Lower lobe of right lung (tissue), 2 donors: ENCODE measurements at regions not wholly inside any gene's neighbourhood (a gene's known extent, or its start where the extent isn't known, plus 50 kb on each side); places are given as distances from the start of the nearest gene placed in this dataset.
A peak's percentile ranks its signal among the peaks of the same experiment; 100 is the strongest.
"Not testable (repeated sequence)": the region's sequence is repeated elsewhere in the genome, so short reads cannot be mapped to it uniquely, and the experiment has no call there.

Source experiments
- ATAC-seq, 2 donors: fragments of 200-7000 bp; cut with Tn5 transposase; one replicate each; pipeline ENCODE4 v1.9.1; 2020 to 2022; ENCODE audit warnings: mild to moderate bottlenecking in 2 of 2, moderate library complexity in 2 of 2
- DNase-seq: peaks from one replicate; pipeline ENCODE4 v3.0.0-alpha.2; 2020
- H3K27ac ChIP-seq: fragments of 200-600 bp; one replicate; pipeline ENCODE4 v1.8.0; 2022
- H3K27me3 ChIP-seq: fragments of 200-600 bp; one replicate; pipeline ENCODE4 v1.8.0; 2022; ENCODE audit warnings: low read depth
- H3K36me3 ChIP-seq: fragments of 200-600 bp; one replicate; pipeline ENCODE4 v1.8.0; 2022; ENCODE audit warnings: mild to moderate bottlenecking
- H3K4me1 ChIP-seq: fragments of 200-600 bp; one replicate; pipeline ENCODE4 v1.8.0; 2022
- H3K4me3 ChIP-seq: fragments of 200-600 bp; one replicate; pipeline ENCODE4 v1.8.0; 2022; ENCODE audit warnings: mild to moderate bottlenecking
- H3K9me3 ChIP-seq: fragments of 200-600 bp; one replicate; pipeline ENCODE4 v1.8.0; 2022
- intact Hi-C: fragments of 100-400 bp; cut with DNase I; formaldehyde crosslinking; loops from one replicate; pipeline ENCODE4 v1.11.0; 2022
- TF ChIP-seq, protein P1 (sequence below): fragments of 200-600 bp; IDR thresholded peaks from one replicate; pipeline ENCODE4 v1.8.0; 2022; ENCODE audit warnings: antibody characterized with exemption, mild to moderate bottlenecking
- donor health status: DM: no; HTN: yes; CAD: no; lungs with severe emphysema.

DNA sequence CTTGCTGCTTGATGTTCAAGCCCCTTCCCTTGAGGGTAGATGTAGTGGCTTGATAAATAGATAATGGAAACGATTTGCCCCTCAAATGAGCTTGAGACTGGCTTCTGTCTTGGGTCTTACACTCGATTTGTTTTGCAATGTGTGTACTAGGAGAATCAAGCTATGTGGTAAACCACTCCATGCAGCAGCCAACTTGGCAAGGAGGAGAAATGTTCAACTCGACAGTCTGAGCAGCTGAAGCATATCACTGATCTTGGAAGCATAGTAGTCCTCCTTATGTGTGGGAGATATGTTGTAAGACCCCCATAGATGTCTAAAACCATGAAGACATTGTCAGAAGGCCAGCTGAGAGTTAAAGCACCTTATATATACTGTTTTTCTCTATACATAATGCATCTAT lies 125.3 kb downstream of the CCNG2 start:
- Histone ChIP-seq H3K9me3 (no peaks in the 10 kb centered on the region), H3K27ac (no peak overlapping the region), H3K4me1 (no peaks in the 10 kb centered on the region), H3K36me3 (no peaks in the 10 kb centered on the region), H3K4me3 (no peak overlapping the region), H3K27me3 (no peaks in the 10 kb centered on the region)
- intact Hi-C loops: no loop called here
- TF ChIP-seq, protein P1, sequence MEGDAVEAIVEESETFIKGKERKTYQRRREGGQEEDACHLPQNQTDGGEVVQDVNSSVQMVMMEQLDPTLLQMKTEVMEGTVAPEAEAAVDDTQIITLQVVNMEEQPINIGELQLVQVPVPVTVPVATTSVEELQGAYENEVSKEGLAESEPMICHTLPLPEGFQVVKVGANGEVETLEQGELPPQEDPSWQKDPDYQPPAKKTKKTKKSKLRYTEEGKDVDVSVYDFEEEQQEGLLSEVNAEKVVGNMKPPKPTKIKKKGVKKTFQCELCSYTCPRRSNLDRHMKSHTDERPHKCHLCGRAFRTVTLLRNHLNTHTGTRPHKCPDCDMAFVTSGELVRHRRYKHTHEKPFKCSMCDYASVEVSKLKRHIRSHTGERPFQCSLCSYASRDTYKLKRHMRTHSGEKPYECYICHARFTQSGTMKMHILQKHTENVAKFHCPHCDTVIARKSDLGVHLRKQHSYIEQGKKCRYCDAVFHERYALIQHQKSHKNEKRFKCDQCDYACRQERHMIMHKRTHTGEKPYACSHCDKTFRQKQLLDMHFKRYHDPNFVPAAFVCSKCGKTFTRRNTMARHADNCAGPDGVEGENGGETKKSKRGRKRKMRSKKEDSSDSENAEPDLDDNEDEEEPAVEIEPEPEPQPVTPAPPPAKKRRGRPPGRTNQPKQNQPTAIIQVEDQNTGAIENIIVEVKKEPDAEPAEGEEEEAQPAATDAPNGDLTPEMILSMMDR: no peak
- no peak for ATAC-seq
- DNase-seq: no peak

DNA sequence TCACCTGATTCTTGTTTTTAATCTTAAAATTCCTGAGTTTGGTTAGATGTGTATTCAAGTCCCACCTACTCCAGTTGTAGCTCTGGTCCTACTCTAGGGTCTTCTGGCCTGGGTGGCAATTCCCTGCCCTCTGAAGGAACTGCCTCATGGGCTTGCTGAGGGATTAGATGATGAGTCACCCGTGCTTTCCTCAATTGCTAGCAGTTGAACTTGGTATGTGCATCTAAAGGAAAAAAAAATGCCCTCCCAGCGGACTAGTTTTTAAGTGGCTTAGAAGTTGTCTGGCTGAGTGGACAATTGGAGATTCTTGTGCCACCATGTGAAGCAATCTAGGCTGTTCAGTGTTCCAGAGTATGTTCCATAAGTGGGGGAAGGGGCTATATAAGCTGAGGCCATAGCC lies 127.0 kb downstream of the CCNG2 start:
- H3K27ac ChIP-seq: no peak overlapping the region
- H3K4me3 ChIP-seq: no peak overlapping the region
- ATAC-seq: no peak
- H3K4me1 ChIP-seq: no peaks in the 10 kb centered on the region
- H3K27me3 ChIP-seq: no peaks in the 10 kb centered on the region
- DNase-seq: no peak
- intact Hi-C loops: no loop called here
- no peaks in the 10 kb centered on the region for H3K9me3 ChIP-seq
- TF ChIP-seq, protein P1: no peak
- no peaks in the 10 kb centered on the region for H3K36me3 ChIP-seq

DNA sequence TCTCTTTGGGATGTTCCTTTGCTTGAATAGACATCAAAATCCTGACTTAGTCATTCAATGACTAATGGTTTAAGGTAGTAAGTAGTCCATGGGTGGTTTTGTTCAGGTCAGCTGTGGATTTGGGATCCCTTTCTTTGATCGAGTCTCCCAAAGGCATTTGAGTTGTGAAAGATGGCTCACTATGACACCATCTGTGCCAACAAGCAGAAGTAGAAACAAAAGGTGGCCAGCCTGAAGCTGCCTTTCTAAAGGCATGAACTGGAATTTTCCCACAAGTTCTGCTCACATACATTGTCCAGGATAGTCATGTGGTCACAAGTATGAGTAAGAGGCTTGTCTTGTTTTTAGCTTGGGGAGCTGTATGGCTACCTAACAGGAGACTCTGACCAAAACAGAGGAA lies 129.9 kb downstream of the CCNG2 start:
- intact Hi-C loops: no loop called here
- Histone ChIP-seq H3K27me3 (no peaks in the 10 kb centered on the region), H3K4me3 (no peak overlapping the region), H3K4me1 (no peaks in the 10 kb centered on the region), H3K36me3 (no peaks in the 10 kb centered on the region), H3K27ac (no peak overlapping the region), H3K9me3 (no peaks in the 10 kb centered on the region)
- TF ChIP-seq, protein P1: no peak
- no peak for DNase-seq
- ATAC-seq: no peak

DNA sequence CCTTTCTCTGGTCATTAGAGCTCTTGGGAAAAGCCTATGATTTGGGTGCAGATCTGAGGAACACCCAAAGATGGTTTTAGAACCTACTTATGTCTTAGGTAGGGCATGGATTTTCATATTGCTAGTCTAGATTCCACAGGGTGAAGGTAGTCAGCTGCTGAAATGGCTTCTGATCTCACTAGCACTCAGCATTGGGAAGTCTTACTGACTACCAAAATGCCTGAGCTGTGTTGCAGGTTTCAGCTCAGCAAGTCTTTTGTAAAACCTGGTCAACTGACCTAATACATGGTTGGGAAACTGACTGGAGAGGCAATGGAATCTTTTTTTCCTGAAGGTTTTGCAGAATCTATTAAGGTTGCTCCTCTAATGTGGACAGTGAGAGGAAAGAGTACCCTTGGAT lies 136.4 kb downstream of the CCNG2 start:
- ATAC-seq: no peak
- H3K36me3 ChIP-seq: no peaks in the 10 kb centered on the region
- TF ChIP-seq, protein P1: no peak
- no peak for DNase-seq
- no peak overlapping the region for H3K4me3 ChIP-seq
- no peaks in the 10 kb centered on the region for H3K4me1 ChIP-seq
- no peaks in the 10 kb centered on the region for H3K27me3 ChIP-seq
- no peak overlapping the region for H3K27ac ChIP-seq
- no peaks in the 10 kb centered on the region for H3K9me3 ChIP-seq
- intact Hi-C loops: no loop called here

DNA sequence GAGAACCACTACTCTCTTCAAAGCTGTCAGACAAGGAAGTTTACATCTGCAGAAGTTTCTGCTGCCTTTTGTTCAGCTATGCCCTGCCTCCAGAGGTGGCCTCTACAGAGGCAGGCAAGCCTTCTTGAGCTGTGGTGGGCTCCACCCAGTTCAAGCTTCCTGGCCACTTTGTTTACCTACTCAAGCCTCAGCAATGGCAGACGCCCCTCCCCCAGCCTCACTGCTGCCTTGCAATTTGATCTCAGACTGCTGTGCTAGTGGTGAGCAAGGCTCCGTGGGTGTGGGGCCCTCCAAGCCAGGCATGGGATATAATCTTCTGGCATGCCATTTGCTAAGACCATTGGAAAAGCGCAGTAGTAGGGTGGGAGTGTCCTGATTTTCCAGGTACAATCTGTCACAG lies 144.0 kb downstream of the CCNG2 start:
- intact Hi-C loops: not testable (repeated sequence)
- DNase-seq: peak; percentile 57

DNA sequence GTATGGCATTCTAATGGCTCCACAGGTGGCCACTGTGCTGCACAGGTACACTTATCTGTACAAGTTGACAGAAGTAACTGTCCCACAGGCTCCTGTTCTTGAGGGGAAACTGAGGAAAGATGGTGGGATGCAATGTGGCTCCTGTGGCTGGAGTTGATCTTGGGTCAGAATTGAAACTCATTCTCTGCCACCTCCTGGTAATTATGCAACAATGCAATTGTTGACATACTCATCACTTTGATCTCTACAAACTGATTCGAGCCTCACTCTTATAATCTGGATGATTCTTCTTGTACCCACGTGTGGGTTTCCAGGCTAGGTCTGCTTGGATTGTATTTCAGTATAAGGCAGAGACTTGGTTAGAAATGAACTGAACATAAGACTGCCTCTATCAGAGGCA lies 148.8 kb downstream of the CCNG2 start:
- H3K4me3 ChIP-seq: no peak overlapping the region
- DNase-seq (no peak), ATAC-seq (no peak)
- intact Hi-C loops: no loop called here
- TF ChIP-seq, protein P1: no peak
- H3K4me1 ChIP-seq: no peaks in the 10 kb centered on the region
- H3K27ac ChIP-seq: no peak overlapping the region
- no peaks in the 10 kb centered on the region for H3K36me3 ChIP-seq
- no peaks in the 10 kb centered on the region for H3K27me3 ChIP-seq
- no peaks in the 10 kb centered on the region for H3K9me3 ChIP-seq

More for the DNA sequence above, 144.0 kb downstream of the CCNG2 start:
- not testable (repeated sequence) for H3K9me3 ChIP-seq, H3K27me3 ChIP-seq, H3K4me3 ChIP-seq, ATAC-seq, H3K4me1 ChIP-seq, H3K27ac ChIP-seq, H3K36me3 ChIP-seq
